SU-DHL-6 (cell line): ENCODE measurements at regions not wholly inside any gene's neighbourhood (a gene's known extent, or its start where the extent isn't known, plus 50 kb on each side); places are given as distances from the start of the nearest gene placed in this dataset.
"Not testable (repeated sequence)": the region's sequence is repeated elsewhere in the genome, so short reads cannot be mapped to it uniquely, and the experiment has no call there.

Source experiments
- H2AFZ ChIP-seq: fragments of 200-600 bp; sonication (generic); 2 replicates; pipeline ENCODE4 v1.6.1; 2014; ENCODE audit warnings: low read depth, mild to moderate bottlenecking, moderate library complexity, mixed read lengths, antibody characterized with exemption, low read length; ENCODE audit not compliant: severe bottlenecking
- H3F3A ChIP-seq: fragments of 200-600 bp; shearing (Covaris generic); 2 replicates; pipeline ENCODE4 v1.6.0; 2016; ENCODE audit warnings: antibody characterized with exemption, mild to moderate bottlenecking; ENCODE audit not compliant: insufficient read depth
- H3K27ac ChIP-seq: fragments of 200-600 bp; sonication (generic); 2 replicates; pipeline ENCODE4 v1.5.1; 2016; ENCODE audit warnings: low read depth, mild to moderate bottlenecking, low read length, moderate library complexity, mixed read lengths
- H3K27me3 ChIP-seq: fragments of 200-600 bp; sonication (generic), shearing (Covaris generic); 2 replicates; pipeline ENCODE4 v1.6.0; 2014; ENCODE audit warnings: mild to moderate bottlenecking, low read length
- H3K36me3 ChIP-seq: fragments of 200-600 bp; sonication (generic); 2 replicates; pipeline ENCODE4 v1.6.1; 2014; ENCODE audit warnings: mild to moderate bottlenecking, low read length, mixed read lengths
- H3K4me2 ChIP-seq: fragments of 300-600, 200-600 bp; shearing (Covaris generic), sonication (generic); 2 replicates; pipeline ENCODE4 v1.6.0; 2014; ENCODE audit warnings: low read length, low read depth, mild to moderate bottlenecking; ENCODE audit not compliant: poor library complexity, severe bottlenecking
- H3K4me3 ChIP-seq: fragments of 200-600 bp; sonication (generic); 2 replicates; pipeline ENCODE4 v1.5.1; 2014; ENCODE audit warnings: antibody characterized with exemption, low read length, mild to moderate bottlenecking, mixed read lengths; ENCODE audit not compliant: insufficient read depth, poor library complexity, severe bottlenecking
- H3K79me2 ChIP-seq: fragments of 200-600 bp; sonication (generic); 2 replicates; pipeline ENCODE4 v1.6.1; 2014; ENCODE audit warnings: mild to moderate bottlenecking, low read length, moderate library complexity; ENCODE audit not compliant: insufficient read depth
- H3K9ac ChIP-seq: fragments of 200-600 bp; sonication (generic); 2 replicates; pipeline ENCODE4 v1.7.0; 2014; ENCODE audit warnings: mild to moderate bottlenecking, low read length
- H3K9me2 ChIP-seq: fragments of 200-600 bp; sonication (generic); replicated peaks from 2 replicates; pipeline ENCODE4 v1.6.1; 2014; ENCODE audit warnings: low read length; ENCODE audit not compliant: insufficient read depth
- H3K9me3 ChIP-seq: fragments of 200-600 bp; sonication (generic); 2 replicates; pipeline ENCODE4 v1.6.1; 2014; ENCODE audit warnings: low read length, mixed read lengths; ENCODE audit not compliant: insufficient read depth
- H4K20me1 ChIP-seq: fragments of 200-600 bp; sonication (generic); 2 replicates; pipeline ENCODE4 v1.6.1; 2014; ENCODE audit warnings: low read depth, mild to moderate bottlenecking, antibody characterized with exemption, low read length, moderate library complexity, mixed read lengths
- EZH2phosphoT487 ChIP-seq: fragments of 200-600 bp; sonication (generic), shearing (Covaris generic); conservative IDR thresholded peaks from 2 replicates; pipeline ENCODE4 v1.6.1; 2018; ENCODE audit warnings: mild to moderate bottlenecking, antibody characterized with exemption, low read length, moderate library complexity, mixed read lengths
- TF ChIP-seq, protein P1 (sequence below): fragments of 200-600 bp; sonication (generic); IDR thresholded peaks from one replicate; pipeline ENCODE4 v1.5.1; 2017; ENCODE audit warnings: antibody characterized with exemption, mild to moderate bottlenecking, low read length, moderate library complexity; ENCODE audit not compliant: insufficient read depth, poor library complexity, severe bottlenecking

DNA sequence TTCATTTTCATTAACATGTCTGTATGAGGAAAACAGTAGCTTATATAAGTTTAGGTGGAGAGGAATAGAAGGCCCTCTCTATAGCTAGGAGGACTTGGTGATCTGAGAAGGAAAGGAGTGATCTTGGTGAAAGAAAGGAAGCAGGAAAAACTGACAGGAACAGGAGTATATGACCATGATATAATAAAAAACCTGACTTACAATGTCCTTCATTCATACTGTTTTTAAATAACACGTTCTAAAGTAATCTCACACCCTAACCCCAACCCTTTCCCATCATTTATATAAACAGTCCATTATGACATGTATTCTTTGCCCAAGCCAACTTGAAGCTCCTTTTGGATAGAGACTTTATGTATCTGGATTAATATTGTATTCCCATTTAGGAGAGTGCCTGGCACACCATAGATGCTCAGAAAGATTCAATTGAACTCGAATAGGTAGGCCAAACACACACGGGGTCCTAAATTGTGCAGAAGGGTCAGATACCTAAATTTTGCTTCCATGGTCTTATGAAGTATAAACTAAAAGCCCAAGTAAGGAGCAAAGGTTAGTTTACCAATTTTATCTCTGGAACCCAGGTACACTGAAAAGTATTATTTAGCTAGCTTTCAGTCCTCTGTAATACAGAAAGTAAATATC, 75.9 kb downstream of the OR2B2 start:
- H3K9me3 ChIP-seq = no peaks in the 10 kb centered on the region
- peaks cover 51% of the 10 kb centered on the region for H3F3A ChIP-seq
- peak overlapping the region; percentile 86 for H3K4me2 ChIP-seq
- H3K27me3 ChIP-seq = no peaks in the 10 kb centered on the region
- peaks cover 9% of the 10 kb centered on the region; the same call in 1 of the 2 replicates for H3K36me3 ChIP-seq
- H3K27ac ChIP-seq = peak overlapping the region; percentile 96
- TF ChIP-seq, protein P1, sequence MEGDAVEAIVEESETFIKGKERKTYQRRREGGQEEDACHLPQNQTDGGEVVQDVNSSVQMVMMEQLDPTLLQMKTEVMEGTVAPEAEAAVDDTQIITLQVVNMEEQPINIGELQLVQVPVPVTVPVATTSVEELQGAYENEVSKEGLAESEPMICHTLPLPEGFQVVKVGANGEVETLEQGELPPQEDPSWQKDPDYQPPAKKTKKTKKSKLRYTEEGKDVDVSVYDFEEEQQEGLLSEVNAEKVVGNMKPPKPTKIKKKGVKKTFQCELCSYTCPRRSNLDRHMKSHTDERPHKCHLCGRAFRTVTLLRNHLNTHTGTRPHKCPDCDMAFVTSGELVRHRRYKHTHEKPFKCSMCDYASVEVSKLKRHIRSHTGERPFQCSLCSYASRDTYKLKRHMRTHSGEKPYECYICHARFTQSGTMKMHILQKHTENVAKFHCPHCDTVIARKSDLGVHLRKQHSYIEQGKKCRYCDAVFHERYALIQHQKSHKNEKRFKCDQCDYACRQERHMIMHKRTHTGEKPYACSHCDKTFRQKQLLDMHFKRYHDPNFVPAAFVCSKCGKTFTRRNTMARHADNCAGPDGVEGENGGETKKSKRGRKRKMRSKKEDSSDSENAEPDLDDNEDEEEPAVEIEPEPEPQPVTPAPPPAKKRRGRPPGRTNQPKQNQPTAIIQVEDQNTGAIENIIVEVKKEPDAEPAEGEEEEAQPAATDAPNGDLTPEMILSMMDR = no peak
- peaks cover 41% of the 10 kb centered on the region for H3K79me2 ChIP-seq
- H4K20me1 ChIP-seq = no peaks in the 10 kb centered on the region
- H2AFZ ChIP-seq = no peak overlapping the region
- no peaks in the 10 kb centered on the region for H3K9me2 ChIP-seq
- peak overlapping the region; percentile 91 for H3K9ac ChIP-seq
- H3K4me3 ChIP-seq = peak overlapping the region; percentile 68

DNA sequence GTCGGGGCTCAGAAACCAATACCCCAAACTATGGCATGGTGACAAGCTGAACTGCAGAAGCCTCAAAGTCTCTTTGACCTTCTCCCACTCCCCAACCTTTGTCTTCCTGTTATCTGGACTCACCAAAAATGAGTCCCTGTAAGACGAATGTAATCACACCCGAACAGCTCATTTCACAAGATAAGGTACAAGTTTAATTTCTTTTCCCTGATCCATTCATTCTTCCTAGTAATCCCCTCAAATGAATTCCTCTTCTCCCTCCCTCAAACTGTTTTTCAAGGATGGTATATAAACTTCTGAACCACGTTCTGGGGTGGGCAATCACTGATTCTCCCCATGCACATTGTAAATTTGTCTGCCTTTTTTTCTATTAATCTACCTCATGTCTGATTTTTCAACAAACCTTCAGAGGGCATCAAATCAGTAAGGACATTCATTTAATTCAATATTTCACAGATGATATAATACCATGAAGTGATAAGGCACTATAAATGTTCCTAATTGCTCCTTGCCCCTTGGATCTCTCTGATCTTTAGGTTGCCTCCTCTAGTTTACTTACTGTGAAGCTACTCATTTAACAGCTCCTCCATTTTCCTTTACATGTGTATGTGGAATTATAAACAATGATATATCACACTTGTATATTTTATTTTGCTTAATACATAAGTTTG, 77.2 kb downstream of the OR2B2 start:
- Histone ChIP-seq H3K9ac (peak overlapping the region; percentile 91), H2AFZ (peak overlapping the region; percentile 35), H3K36me3 (peaks cover 9% of the 10 kb centered on the region; the same call in 1 of the 2 replicates), H4K20me1 (no peaks in the 10 kb centered on the region), H3K27ac (peak overlapping the region; percentile 96), H3K27me3 (no peaks in the 10 kb centered on the region), H3K79me2 (peaks cover 38% of the 10 kb centered on the region), H3F3A (peaks cover 56% of the 10 kb centered on the region), H3K4me3 (peak overlapping the region; percentile 68), H3K4me2 (peak overlapping the region; percentile 86), H3K9me3 (no peaks in the 10 kb centered on the region), H3K9me2 (no peaks in the 10 kb centered on the region)
- TF ChIP-seq EZH2phosphoT487 = no peak
- TF ChIP-seq, protein P1 = no peak

DNA sequence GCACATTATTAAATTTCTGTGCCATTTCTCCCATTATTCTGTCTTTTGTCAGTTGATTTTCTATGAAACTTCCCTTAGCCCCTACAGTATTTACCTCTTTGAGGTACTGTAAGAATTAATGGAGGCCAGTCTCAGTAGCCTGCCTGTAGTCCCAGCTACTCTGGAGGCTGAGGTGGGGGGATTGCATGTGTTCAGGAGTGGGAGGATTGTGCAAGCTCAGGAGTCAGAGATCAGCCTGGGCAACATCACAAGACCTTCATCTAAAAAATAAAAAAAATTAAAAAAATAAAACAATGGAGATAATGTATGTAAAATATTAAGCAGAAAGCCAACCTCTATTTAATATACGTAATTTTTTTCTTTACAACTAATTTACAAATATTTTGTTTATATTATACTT, 77.8 kb downstream of the OR2B2 start:
- peaks cover 57% of the 10 kb centered on the region for H3F3A ChIP-seq
- no peaks in the 10 kb centered on the region for H3K9me3 ChIP-seq
- no peak for TF ChIP-seq EZH2phosphoT487
- TF ChIP-seq, protein P1 = no peak
- H3K9me2 ChIP-seq = no peaks in the 10 kb centered on the region
- H3K79me2 ChIP-seq = peaks cover 31% of the 10 kb centered on the region
- H4K20me1 ChIP-seq = no peaks in the 10 kb centered on the region
- peak overlapping the region; percentile 5; the same call in 1 of the 2 replicates for H3K9ac ChIP-seq
- no peaks in the 10 kb centered on the region for H3K27me3 ChIP-seq
- H3K4me3 ChIP-seq = no peak overlapping the region
- no peak overlapping the region for H2AFZ ChIP-seq
- peak overlapping the region; percentile 96 for H3K27ac ChIP-seq
- peaks cover 9% of the 10 kb centered on the region; the same call in 1 of the 2 replicates for H3K36me3 ChIP-seq
- H3K4me2 ChIP-seq = peak overlapping the region; percentile 17

DNA sequence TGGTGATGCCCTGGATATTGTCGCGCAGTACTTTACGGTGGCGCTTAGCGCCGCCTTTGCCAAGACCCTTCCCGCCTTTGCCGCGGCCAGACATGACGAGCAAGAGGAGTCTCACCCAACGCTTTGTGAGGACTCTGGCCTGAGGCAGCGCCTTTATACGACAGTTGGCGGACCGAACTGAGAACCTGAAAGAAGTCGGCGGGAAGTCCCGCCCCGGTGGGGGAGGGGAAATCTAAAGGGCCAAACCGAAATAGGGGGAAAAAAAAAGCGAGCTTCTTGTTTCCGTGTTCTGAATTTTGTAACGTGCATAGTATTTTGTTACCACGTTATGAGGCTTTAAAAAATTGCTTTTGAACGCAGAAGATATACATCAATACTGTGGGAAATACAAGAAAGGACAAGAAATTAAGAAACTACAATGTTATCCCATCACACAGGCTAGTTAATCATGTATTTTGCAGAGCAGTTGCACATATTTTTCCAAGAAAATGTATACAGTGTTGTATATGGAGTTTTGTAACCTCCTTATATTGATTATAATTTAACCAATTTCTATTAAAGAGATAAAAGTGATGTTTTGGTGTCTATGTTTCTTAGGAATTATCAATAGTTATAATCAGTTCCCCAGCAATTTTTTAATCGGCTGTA, 80.6 kb downstream of the OR2B2 start:
- Histone ChIP-seq H3K27ac (peak overlapping the region; percentile 88), H3K4me2 (peak overlapping the region; percentile 45), H3F3A (peaks cover 45% of the 10 kb centered on the region), H3K9ac (peak overlapping the region; percentile 30), H3K79me2 (peaks cover 19% of the 10 kb centered on the region)
- not testable (repeated sequence) for H3K9me2 ChIP-seq, H3K36me3 ChIP-seq, H4K20me1 ChIP-seq, H2AFZ ChIP-seq, H3K27me3 ChIP-seq, H3K9me3 ChIP-seq, H3K4me3 ChIP-seq

DNA sequence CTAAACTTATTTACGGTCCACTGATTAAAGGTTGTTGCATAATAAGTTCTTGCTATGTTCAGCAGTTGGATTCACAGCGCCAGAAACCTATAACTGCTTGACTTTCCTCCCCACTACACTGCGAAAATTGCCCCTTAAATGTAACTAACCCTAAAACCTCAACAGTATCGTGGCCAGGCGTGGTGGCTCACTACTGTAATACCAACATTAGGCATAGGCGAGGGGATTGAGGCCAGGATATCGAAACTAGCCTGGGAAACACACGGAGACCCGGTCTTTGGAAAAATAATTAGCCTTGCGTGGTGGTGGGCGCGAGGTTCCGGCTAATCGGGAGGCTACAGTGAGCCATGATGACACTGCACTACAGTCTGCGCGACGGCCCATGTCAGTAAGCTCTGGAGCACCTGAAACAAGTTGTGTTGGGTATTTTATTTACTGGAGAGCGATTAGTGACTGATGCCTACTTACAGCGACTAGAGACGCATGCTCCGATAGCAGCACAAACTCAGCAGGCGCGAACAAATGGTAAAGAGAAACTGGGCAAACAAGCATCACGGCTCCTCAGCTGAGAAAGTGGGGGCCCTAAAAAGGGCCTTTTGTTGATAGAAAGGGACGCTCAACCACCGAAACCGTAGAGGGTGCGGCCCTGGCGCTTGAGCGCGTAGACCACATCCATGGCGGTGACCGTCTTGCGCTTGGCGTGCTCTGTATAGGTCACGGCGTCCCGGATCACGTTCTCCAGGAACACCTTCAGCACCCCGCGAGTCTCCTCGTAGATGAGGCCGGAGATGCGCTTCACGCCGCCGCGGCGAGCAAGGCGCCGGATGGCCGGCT, 81.4 kb downstream of the OR2B2 start:
- Histone ChIP-seq H3K4me2 (peak overlapping the region; percentile 56), H3K4me3 (peak overlapping the region; percentile 37), H3K9ac (peak overlapping the region; percentile 53), H3K27ac (peak overlapping the region; percentile 90), H3K79me2 (peaks cover 11% of the 10 kb centered on the region), H3F3A (peaks cover 37% of the 10 kb centered on the region)
- H3K36me3 ChIP-seq, H3K9me3 ChIP-seq, H4K20me1 ChIP-seq, H3K9me2 ChIP-seq, H2AFZ ChIP-seq, H3K27me3 ChIP-seq: not testable (repeated sequence)
